ENCODE measurements at regions not wholly inside any gene's neighbourhood (a gene's known extent, or its start where the extent isn't known, plus 50 kb on each side); places are given as distances from the start of the nearest gene placed in this dataset.

GRCh38 chr12:111214401-111214800 is 154.5 kb downstream of the PHETA1 start:
- H3K27ac ChIP-seq (ENCODE audit: low read depth, low read length) = no peak overlapping the region
- ATAC-seq (no peak), DNase-seq (ENCODE audit: low read depth, low spot score) (no peak)
- no peaks in the 10 kb centered on the region for H3K79me2 ChIP-seq (ENCODE audit: insufficient read depth, low read length)
- H4K20me1 ChIP-seq (ENCODE audit: insufficient read depth) = no peaks in the 10 kb centered on the region
- no peak overlapping the region for H3K4me2 ChIP-seq (ENCODE audit: low read length)
- RAD21 ChIA-PET (ENCODE audit: low non-redundant PET in 1 of 2, low total read pairs in 2 of 2, uncharacterized antibody in 2 of 2, unreplicated experiment in 2 of 2) = no interaction called here
- CTCF ChIA-PET = no interaction called here
- H3K36me3 ChIP-seq (ENCODE audit: control insufficient read depth in 1 of 2, insufficient read depth in 2 of 2, low read length in 2 of 2) = no peaks in the 10 kb centered on the region
- intact Hi-C loops (cut with micrococcal nuclease) = no loop called here
- H2AFZ ChIP-seq (ENCODE audit: low read depth, low read length, poor library complexity, severe bottlenecking) = no peak overlapping the region
- no peak overlapping the region for H3K4me3 ChIP-seq (replicated peaks in 1 of 2; ENCODE audit: low read depth in 1 of 2, low read length in 2 of 2)
- H3K27me3 ChIP-seq (ENCODE audit: insufficient read depth, low read length) = peaks cover 71% of the 10 kb centered on the region
- no TSS peak for BruUV-seq (replicated peaks)
- H3K9ac ChIP-seq (ENCODE audit: low read length) = no peak overlapping the region
- no peak for TF ChIP-seq POLR2AphosphoS5 (IDR thresholded peaks at IDR 0.05; ENCODE audit: low read depth, low read length)
- TF ChIP-seq REST (IDR thresholded peaks at IDR 0.05; ENCODE audit: low read depth) = no peak
- TF ChIP-seq CTCF (IDR thresholded peaks at IDR 0.05 in 2 of 3, conservative IDR thresholded peaks at IDR 0.05 in 1 of 3; ENCODE audit: borderline replicate concordance in 1 of 3, insufficient read depth in 1 of 3, low read depth in 2 of 3, low read length in 2 of 3) = no peak
- TF ChIP-seq FOSL1 (IDR thresholded peaks at IDR 0.05; ENCODE audit: low read depth) = no peak
- no peak for TF ChIP-seq ZNF274 (IDR thresholded peaks at IDR 0.05; ENCODE audit: low read depth, low read length)
- TF ChIP-seq MAX (IDR thresholded peaks at IDR 0.05) = no peak
- no peak for TF ChIP-seq TCF7L2 (IDR thresholded peaks at IDR 0.05; ENCODE audit: borderline replicate concordance, extremely low read depth, insufficient read depth, insufficient read length)
- TF ChIP-seq ATF3 (IDR thresholded peaks at IDR 0.05) = no peak
- no peak for TF ChIP-seq RAD21 (IDR thresholded peaks at IDR 0.05; ENCODE audit: low read depth)
- no peak for TF ChIP-seq CBX3 (IDR thresholded peaks at IDR 0.05; ENCODE audit: low read depth)
- no peak for TF ChIP-seq SRF (IDR thresholded peaks at IDR 0.05; ENCODE audit: low read depth)
- TF ChIP-seq JUND (IDR thresholded peaks at IDR 0.05) = no peak
- TF ChIP-seq CEBPB (IDR thresholded peaks at IDR 0.05; ENCODE audit: low read depth) = no peak
- no peak for TF ChIP-seq YY1 (IDR thresholded peaks at IDR 0.05; ENCODE audit: extremely low read depth, insufficient replicate concordance, low read depth, low read length)
- no peak for TF ChIP-seq EGR1 (IDR thresholded peaks at IDR 0.05; ENCODE audit: low read depth)
- no peak for TF ChIP-seq EZH2 (IDR thresholded peaks at IDR 0.05)
- no peak for TF ChIP-seq POLR2A (IDR thresholded peaks at IDR 0.05; ENCODE audit: borderline replicate concordance, extremely low read depth, insufficient read depth, insufficient read length)
- TF ChIP-seq ELF1 (IDR thresholded peaks at IDR 0.05; ENCODE audit: borderline replicate concordance, low read depth) = no peak
- TF ChIP-seq SIN3A (IDR thresholded peaks at IDR 0.05; ENCODE audit: low read depth) = no peak
- H3K9me3 ChIP-seq (ENCODE audit: control insufficient read depth in 1 of 2, insufficient read depth in 1 of 2, low read depth in 1 of 2, low read length in 2 of 2) = no peaks in the 10 kb centered on the region
- H3K4me1 ChIP-seq (ENCODE audit: control insufficient read depth in 1 of 2, insufficient read depth in 2 of 2, low read length in 2 of 2) = no peaks in the 10 kb centered on the region
- H3K9me2 ChIP-seq (ENCODE audit: insufficient read depth) = no peaks in the 10 kb centered on the region
- POLR2A ChIA-PET = no interaction called here
